Forelimb muscle (tissue), 1 donor: ENCODE measurements at regions not wholly inside any gene's neighbourhood (a gene's known extent, or its start where the extent isn't known, plus 50 kb on each side); places are given as distances from the start of the nearest gene placed in this dataset.
"Not testable (repeated sequence)": the region's sequence is repeated elsewhere in the genome, so short reads cannot be mapped to it uniquely, and the experiment has no call there.

Source experiments
- DNase-seq: peaks from one replicate; pipeline ENCODE4 v3.0.0-alpha.2; 2013; ENCODE audit warnings: low read depth

- no peak for DNase-seq
Measured at GRCh38 chr7:121620953-121621606, 225.0 kb upstream of the FAM3C start.

DNA sequence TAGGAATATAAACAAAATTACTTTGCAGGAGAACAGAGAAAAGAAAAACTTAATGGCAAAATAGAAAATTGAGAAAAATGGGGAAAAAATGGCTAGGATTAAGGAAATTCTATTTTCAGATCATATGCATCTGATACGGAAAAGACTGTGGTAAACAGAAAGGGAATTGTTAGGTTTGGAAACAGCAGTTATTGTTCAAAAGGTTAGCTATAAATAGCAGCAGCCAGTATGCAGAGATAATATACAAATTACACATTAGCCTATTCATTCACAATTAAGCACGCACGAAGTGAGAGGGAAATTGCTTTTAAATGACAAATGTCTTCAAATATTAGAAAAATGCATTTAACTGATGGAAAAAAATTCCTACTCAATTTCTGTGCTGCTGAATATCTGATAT, 224.1 kb upstream of the FAM3C start:
- no peak for DNase-seq

- no peak for DNase-seq
Measured at GRCh38 chr7:121618182-121618581, 222.1 kb upstream of the FAM3C start.

DNA sequence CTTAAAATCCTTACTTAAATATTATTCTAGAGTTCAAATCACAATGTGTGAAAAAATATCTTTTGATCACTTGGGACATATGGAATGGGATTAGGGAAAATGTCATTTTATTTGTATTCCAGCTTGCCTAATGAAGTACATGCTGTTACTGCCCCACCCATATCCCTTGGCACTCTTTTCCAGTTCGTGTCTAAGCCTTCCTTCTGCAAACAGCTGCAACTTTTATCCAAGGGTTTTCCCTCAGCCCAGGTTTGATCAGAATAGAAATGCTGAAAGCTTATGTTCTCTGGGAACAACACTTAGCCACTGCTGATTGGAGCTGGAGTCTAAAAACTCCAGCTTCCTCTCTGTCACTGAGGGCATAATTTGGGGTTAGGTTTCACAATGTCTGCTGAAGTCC, 214.1 kb upstream of the FAM3C start:
- DNase-seq, result no peak

DNA sequence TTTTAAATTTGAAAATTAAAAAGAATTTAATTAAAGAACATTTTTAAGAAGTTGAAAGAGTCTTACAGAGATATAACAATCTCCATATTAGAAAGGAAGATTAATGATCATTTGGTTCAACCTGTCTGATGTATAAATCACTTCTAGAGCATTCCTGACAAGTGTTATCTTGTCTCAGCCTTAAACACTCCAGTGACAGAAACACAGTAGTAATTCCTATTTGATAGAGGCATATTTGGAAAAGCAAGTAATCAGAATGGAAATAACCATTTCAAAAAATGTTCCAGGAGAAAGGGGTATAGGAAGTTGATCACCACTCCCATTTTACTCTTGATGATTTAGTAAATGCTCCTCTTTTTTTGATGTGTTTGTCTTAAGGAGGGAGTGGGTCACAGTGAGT, 213.1 kb upstream of the FAM3C start:
- no peak for DNase-seq

- no peak for DNase-seq
Measured at GRCh38 chr7:121608785-121609184, 212.7 kb upstream of the FAM3C start.

DNA sequence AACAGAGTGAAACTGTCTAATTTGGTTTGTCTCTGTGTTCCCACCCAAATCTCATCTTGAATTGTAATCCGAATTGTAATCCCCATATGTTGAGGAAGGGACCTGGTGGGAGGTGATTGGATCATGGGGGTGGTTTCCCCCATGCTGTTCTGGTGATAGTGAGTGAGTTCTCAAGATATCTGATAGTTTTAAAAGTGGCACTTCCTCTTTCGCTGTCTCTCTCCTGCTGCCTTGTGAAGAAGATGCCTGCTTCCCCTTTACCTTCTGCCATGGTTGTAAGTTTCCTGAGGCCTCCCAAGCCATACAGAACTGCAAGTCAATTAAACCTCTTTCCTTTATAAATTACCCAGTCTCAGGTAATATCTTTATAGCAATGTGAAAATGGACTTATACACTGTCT, 212.1 kb upstream of the FAM3C start:
- DNase-seq, result not testable (repeated sequence)

- no peak for DNase-seq
Measured at GRCh38 chr7:121605317-121605680, 209.2 kb upstream of the FAM3C start.

DNA sequence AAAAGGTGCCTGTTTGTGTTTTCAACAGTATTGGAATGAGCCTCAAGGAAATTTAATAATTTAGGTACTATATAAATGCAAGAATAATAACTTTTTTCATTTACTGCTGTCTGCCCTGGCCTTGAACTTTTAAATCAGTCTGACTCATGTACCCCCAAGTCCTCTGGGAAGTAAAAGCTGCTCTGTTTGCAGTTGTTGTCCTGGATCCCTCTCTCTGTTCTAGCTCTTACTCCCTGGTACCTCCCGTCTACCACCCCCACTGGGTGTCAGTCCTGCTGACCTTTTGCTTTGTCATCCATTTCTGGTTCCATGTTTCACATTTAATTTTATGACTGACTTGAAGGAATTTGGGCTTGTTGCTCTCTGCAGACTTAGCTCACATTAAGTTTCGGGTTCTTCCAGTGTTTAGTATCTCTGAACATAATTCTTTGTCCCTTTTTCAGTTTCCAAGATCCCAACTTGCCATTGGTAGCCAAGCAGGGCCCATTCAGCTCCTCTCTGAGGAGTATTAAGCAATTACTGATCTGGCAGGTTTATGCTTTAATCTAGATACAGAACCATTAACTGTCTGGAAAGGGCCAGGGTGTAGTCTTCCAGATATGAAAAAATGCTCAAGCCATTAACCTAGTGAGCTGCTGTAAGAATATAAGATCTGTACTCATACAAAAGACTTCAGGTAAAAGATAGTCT, 208.7 kb upstream of the FAM3C start:
- no peak for DNase-seq

- DNase-seq, result no peak
Measured at GRCh38 chr7:121603886-121604285, 207.8 kb upstream of the FAM3C start.

- no peak for DNase-seq
Measured at GRCh38 chr7:121599887-121600286, 203.8 kb upstream of the FAM3C start.

- no peak for DNase-seq
Measured at GRCh38 chr7:121595758-121596696, 199.9 kb upstream of the FAM3C start.

DNA sequence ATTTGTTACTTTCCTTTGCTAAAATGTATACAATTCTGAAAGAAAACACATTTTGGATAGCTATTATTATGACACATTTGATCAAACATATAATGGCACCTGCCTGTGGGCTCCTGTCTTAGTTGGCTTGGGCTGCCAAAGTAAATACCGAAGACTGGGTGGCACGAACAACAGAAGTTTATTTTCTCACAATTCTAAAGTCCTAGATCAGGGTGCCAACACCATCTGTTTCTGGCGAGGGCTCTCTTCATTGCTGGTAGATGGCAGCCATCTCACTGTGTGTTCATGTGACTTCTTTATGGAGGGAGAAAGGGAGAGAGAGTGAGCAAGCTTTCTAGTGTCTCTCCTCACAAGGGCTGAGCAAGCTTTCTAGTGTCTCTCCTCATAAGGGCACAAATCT, 195.8 kb upstream of the FAM3C start:
- DNase-seq, result no peak

DNA sequence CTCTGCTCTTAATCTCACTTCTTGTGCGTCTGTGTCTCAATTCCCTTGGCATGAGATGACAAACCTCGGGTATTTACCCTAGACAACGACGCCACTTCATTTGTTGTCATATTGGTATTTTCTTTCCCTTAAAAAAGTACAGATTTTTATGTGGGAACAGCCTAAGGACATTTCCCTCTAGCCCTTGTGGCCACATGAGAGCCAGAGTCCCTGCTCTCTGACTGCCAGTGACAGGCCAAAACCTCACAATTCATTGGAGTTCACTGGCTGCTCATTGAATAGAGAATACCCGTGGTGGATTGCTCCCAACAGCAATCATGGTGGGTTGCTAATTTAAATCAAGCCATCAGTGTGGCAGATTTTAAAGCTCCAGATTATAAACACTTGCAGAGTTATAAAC, 191.3 kb upstream of the FAM3C start:
- no peak for DNase-seq

GRCh38 chr7:121582258-121582657, 186.2 kb upstream of the FAM3C start:
- DNase-seq, result no peak

GRCh38 chr7:121579639-121580038, 183.5 kb upstream of the FAM3C start:
- no peak for DNase-seq

DNA sequence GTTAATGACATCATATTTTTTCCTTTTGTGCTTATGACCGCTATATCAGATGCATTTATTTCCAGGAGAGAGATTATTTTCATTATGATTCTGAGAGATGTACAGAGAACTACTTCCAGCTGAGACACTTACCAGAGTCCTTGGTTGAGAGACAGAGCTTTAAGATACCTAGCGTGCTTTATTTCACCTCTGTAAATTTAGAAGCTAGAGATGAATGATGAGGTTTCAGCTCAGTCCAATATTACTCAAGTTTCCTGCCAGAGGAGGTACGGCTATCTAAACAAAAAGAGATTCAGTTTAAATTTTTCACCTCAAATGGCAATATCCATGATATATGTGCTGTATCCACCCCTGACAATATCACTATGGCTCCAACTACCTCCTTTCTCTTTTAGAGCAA, 182.6 kb upstream of the FAM3C start:
- no peak for DNase-seq

DNA sequence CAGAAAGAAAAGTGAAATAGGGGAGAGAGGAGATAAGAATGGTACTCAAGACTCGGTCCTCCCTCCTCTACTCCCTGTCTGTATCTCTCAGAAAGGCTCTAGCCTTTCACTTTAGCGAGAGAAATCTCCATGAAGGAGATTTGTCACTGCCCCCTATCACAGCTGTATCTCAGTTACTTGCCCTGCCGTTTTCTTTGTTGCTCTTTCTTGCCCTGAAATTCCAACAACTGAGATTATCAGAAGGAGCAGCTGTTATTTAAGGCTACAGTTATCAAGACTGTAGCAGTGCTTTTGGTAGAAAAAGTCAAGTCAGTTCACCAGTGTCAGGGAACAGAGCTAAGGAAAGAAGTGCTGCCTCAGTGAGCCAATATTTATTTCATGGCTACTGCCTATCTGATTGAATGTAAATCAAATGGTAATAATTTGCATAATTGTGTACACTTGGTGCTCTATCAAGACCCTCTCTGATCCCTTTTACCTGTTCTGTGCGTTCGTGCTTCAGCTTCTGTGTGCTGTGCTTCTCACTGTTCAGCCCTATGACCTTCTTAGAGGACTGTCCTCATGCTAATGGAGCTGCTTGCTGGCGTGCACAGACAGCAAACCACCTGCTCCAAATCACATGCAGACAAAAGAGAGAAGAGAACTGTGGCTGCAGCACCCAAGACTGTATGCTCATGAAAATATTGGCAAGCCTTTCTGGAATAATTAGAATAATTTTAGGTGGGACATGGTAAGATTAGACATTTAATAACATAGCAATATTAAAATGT, 180.2 kb upstream of the FAM3C start:
- no peak for DNase-seq

GRCh38 chr7:121575194-121575765, 179.2 kb upstream of the FAM3C start:
- no peak for DNase-seq

GRCh38 chr7:121574109-121574508, 178.0 kb upstream of the FAM3C start:
- no peak for DNase-seq

GRCh38 chr7:121572615-121573014, 176.5 kb upstream of the FAM3C start:
- no peak for DNase-seq

GRCh38 chr7:121570365-121570764, 174.3 kb upstream of the FAM3C start:
- no peak for DNase-seq
